ENCODE measurements at regions not wholly inside any gene's neighbourhood (a gene's known extent, or its start where the extent isn't known, plus 50 kb on each side); places are given as distances from the start of the nearest gene placed in this dataset.
"Not testable (repeated sequence)": the region's sequence is repeated elsewhere in the genome, so short reads cannot be mapped to it uniquely, and the experiment has no call there.

- DNase-seq, result no peak
These were observed 195.4 kb downstream of the ANKRD60 start for GRCh38 chr20:58033026-58033536.

DNA sequence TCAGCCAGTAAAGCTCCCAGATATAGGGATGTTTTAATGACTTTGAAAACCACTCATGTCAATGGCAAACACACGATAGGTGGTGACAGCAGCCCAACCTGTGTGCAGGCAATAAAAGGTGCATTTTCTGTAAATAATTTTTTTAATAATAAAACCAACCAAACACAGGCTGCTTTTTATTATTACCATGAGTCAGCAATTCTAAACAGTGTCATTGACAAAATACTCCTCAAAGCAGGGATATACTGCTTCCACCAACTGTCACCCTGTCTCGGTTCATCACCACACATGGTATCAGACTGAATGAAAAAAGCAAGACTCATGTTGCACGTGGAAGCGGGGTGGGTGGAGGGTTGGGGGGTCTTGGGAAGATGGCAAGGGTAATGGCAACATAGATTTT is 195.9 kb downstream of the ANKRD60 start:
- no peak for DNase-seq

- DNase-seq, result not testable (repeated sequence)
These were observed 197.1 kb downstream of the ANKRD60 start for GRCh38 chr20:58031350-58031749.

GRCh38 chr20:58028123-58028522 is 200.3 kb downstream of the ANKRD60 start:
- DNase-seq, result no peak

- DNase-seq, result no peak
These were observed 202.1 kb downstream of the ANKRD60 start for GRCh38 chr20:58026361-58026760.

- no peak for DNase-seq
These were observed 203.2 kb downstream of the ANKRD60 start for GRCh38 chr20:58025233-58025632.

- no peak for DNase-seq
These were observed 204.2 kb downstream of the ANKRD60 start for GRCh38 chr20:58024241-58024721.

DNA sequence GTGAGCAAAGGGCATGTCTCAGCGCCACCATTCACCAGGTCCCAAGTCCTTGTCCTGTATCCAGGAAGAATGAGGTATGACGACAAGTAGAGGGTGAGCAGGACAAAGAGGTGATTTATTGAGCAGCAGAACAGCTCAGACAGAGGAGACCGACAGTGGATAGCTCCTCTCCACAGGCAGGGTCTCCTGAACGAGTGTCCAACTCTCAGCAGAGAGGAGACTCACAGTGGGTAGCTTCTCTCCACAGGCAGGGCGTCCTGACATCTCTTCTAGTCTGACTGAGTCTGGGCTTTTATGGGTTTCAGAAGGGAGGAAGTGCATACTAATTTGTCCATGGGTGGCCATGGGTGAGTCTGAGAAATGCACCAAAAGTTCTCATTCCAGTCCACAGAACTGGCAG is 204.7 kb downstream of the ANKRD60 start:
- DNase-seq, result no peak

- DNase-seq, result no peak
These were observed 205.1 kb downstream of the ANKRD60 start for GRCh38 chr20:58023346-58023745.

DNA sequence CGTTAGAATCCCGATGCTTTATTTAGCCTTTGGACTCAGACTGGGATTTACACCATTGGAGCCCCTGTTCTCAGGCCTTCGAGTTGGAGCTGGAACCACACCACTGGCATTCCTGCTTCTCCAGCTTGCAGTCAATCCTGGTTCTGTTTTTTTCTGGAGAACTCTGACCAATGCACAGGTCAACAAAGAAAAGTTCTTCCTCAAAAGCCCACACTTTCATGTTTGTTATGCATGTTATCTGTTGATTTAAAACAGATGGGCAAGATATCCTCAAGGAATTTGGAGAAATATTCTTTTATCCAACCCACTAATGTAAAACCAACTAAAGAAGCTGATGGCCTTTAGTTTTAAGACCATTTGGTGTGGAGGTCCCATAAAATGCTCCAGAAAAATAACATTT is 205.7 kb downstream of the ANKRD60 start:
- no peak for DNase-seq

- no peak for DNase-seq
These were observed 207.0 kb downstream of the ANKRD60 start for GRCh38 chr20:58021481-58021880.

DNA sequence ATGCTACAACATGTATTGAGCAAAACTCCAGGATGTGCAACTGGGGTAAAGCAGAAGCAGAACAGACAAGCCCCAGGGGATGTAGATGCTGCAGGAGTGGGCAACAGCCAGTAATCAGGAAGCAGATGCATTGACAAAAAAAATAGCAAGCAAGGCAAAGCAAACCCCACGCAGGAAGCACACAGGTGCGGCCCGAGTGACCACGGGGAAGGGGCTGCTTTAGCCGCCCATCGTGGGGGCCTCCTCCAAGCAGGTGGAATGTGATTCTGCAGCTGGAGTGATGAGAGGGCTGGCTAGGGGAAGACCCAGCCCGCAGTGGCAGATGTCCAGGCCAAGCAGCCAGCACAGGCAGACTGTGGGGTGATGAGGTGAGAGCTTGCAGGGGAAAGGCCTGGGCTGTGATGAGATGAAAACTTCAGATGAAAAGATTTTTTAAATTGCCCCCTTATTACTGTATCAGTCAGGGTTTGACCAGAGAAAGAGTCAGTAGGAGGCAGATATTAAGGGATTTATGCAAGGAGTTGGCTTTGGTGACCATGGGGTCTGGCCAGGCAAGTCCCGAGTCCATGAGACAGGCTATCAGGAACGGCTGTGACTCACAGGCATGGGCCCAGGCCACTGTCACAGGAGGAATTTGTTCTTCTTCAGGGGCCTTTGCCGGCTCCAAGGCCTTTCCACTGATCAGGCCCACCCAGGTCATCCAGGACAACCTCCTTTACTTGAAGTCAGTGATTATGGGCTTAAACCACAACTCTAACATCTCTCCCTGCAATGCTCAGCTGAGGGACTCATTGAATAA is 207.6 kb downstream of the ANKRD60 start:
- no peak for DNase-seq

DNA sequence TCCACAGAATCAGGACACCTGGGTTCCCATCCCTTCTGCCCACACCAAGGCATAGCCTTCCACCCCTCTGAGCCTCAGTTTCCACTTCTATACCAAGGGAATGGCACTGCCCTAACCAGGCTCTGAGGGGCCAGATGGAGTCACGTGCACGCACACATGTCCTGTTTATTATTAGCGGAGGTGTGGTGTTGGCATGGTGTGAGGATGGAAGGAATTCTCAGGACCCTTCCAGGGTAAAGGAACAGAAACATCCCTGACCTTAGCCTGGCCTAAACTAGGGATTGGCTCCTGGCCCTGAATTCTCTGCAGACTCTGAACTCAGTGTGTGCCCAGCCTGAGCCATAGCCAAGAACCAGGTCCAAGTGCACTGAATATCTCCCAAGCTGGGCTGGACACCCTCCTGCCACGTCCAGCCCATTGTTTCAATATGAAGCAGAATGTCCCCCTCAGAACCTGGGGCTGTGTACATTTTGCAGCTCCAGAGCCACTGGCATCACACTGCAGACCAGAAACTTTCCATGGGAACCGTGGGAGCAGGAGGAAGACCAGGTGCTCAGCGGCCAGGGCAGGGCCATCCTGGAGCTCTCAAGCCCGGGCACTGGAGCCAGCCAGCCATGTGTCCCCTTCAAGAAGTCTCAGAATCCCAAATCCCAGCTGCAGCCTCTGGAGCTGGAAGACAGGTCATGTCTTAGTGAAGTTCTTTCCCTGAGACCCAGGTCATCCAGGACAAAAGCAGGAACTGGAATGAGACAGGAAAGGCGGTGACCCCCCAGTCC is 208.4 kb downstream of the ANKRD60 start:
- DNase-seq, result no peak

DNA sequence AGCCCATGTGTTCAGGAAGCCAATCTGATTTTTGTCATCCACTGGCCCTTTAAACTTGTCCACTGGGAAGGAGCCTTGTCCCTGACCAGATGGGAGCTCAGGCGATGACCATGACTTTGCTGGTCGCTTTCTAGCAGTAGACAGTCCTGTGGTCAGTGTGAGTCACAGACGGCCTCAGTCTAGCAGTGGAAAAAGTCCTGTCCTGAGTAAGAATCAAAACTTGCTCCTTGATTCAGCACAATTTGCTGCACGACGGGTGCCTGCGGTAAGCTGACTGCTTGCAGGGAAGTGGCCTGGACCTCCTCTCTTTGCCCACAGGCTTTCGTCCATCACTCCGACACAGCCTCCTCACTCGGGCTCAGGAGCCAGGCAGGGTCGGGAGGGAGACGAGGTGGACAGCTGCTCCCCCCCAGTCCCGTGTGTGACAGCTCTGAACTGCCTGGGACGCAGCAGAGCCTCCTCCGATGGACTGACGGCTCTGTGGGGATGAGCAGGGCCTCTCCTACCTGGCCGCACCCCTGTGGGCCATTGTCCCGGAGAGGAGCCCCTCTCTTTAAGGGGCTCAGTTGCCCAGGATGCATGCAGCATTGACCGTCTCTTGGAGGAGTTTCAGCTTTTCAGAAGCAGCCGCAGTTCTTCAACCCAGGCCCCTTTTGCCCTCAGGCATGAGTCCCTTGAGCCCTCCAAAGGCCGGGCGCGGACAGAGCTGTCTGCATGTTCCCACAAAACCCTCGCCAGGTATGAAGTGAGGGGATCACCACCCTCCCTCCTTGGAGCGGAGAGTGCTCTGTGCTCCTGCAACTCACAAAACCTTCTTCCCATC is 209.2 kb downstream of the ANKRD60 start:
- no peak for DNase-seq

DNA sequence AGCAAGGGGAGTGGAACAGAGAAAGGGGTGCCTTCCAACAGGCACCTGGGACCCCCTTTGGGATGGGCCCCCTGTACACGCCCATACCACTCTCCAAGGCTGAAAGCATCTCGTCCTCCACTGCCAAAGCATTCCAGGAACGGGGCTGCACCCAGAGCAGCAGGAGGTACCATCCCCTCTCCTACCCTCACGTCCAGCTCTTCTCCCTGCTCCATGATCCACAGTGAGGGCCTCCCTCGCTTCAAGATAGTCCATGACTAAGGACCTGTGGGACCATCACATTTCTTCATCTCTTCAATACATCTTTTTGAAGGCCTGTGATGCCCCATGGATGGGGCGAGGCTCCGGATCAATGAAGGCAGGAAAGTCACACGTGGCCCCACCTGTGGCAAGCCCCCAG is 209.9 kb downstream of the ANKRD60 start:
- no peak for DNase-seq

DNA sequence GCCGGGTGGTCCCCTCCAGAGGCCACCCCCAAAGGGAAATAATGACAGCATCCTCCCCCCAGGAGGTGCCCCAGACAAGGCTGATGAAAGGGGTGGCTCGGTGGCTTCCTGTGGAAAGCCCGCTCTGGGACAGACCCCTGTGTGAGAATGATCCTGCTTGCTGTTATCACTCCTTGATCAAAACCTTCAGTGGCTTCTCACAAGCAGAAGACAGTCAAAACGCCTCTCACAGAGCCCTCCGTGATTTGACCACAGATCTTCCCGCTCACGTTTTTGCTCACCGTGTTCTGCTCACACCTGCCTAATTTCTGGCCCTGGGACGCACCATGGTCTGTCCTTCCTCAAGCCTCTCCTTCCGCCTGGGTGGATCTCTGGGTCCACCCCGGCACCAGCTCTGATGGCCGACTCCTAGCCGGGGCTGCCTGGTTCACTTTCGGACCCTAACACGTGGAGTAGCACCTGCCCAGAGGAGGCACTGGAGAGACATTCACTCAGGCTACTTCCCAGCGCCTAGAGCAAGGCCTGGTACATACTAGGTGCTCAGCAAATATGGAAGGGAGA is 210.4 kb downstream of the ANKRD60 start:
- DNase-seq, result no peak

- no peak for DNase-seq
These were observed 211.1 kb downstream of the ANKRD60 start for GRCh38 chr20:58017231-58017969.

GRCh38 chr20:58016779-58017178 is 211.7 kb downstream of the ANKRD60 start:
- DNase-seq, result no peak

- DNase-seq, result no peak
These were observed 213.7 kb downstream of the ANKRD60 start for GRCh38 chr20:58014628-58015315.

GRCh38 chr20:58012731-58013510 is 215.5 kb downstream of the ANKRD60 start:
- no peak for DNase-seq
